Suprapubic skin (tissue), 3 donors: ENCODE measurements at regions not wholly inside any gene's neighbourhood (a gene's known extent, or its start where the extent isn't known, plus 50 kb on each side); places are given as distances from the start of the nearest gene placed in this dataset.

Source experiments
- CTCF ChIP-seq, 2 donors: fragments of 200-600 bp in 1 of 2; fragments of 450-650 bp in 1 of 2; sonication (generic) in 1 of 2; IDR thresholded peaks; one replicate each; pipeline ENCODE4 v1.5.1; 2016 to 2019; ENCODE audit warnings: antibody characterized with exemption in 2 of 2, mild to moderate bottlenecking in 1 of 2, moderate library complexity in 1 of 2
- POLR2AphosphoS5 ChIP-seq, 3 donors: sonication (generic); formaldehyde crosslinking; IDR thresholded peaks; one replicate each; pipeline ENCODE4 v1.6.1; 2017; ENCODE audit warnings: antibody characterized with exemption in 3 of 3

GRCh38 chr5:153895266-153895665, 143.4 kb downstream of the FAM114A2 start:
- TF ChIP-seq CTCF (IDR thresholded peaks at IDR 0.05) (no peak), POLR2AphosphoS5 (IDR thresholded peaks at IDR 0.05) (no peak)
